ENCODE measurements at regions not wholly inside any gene's neighbourhood (a gene's known extent, or its start where the extent isn't known, plus 50 kb on each side); places are given as distances from the start of the nearest gene placed in this dataset.

- no peak overlapping the region for H3K4me3 ChIP-seq (replicated peaks; ENCODE audit: insufficient read depth, low read length)
- TF ChIP-seq GABPA (IDR thresholded peaks at IDR 0.05; ENCODE audit: low read depth) (no peak), SPI1 (IDR thresholded peaks at IDR 0.05; ENCODE audit: borderline replicate concordance, low read depth) (no peak), CTCF (IDR thresholded peaks at IDR 0.05; ENCODE audit: insufficient read depth, low read length) (no peak), POLR2AphosphoS5 (IDR thresholded peaks at IDR 0.05; ENCODE audit: low read depth) (no peak), REST (IDR thresholded peaks at IDR 0.05; ENCODE audit: insufficient replicate concordance, low read depth) (no peak)
- no peak for DNase-seq (ENCODE audit: low read depth in 1 of 2, low spot score in 1 of 2)
- no peak overlapping the region for H3K27ac ChIP-seq (replicated peaks)
- no peaks in the 10 kb centered on the region for H3K27me3 ChIP-seq (ENCODE audit: insufficient read depth, poor library complexity, severe bottlenecking)
Measured at GRCh38 chr17:71550675-71551074, 570.1 kb upstream of the SOX9 start.

DNA sequence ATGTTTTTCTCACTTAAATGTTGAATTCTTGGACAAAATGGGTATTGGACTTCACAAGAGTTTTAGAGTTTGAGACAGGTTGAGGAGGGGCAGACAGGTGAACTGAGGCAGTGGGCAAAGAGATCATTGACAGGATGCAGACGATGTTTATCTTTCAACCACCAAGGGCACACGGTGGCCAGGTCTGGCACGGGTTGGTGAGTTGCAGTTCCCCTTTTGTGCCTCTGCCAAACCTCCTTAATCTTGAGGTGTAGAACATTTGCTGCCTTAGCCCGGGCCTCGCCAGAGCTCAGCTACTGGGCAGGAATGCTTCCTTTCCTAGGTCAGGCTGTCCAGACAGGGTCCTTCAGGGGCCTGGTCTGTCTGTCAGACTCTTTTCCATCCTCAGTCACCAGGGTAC, 567.4 kb upstream of the SOX9 start:
- Histone ChIP-seq H3K27me3 (ENCODE audit: insufficient read depth, poor library complexity, severe bottlenecking) (no peaks in the 10 kb centered on the region), H3K4me3 (replicated peaks; ENCODE audit: insufficient read depth, low read length) (no peak overlapping the region), H3K27ac (replicated peaks) (no peak overlapping the region)
- no peak for DNase-seq (ENCODE audit: low read depth in 1 of 2, low spot score in 1 of 2)
- TF ChIP-seq GABPA (IDR thresholded peaks at IDR 0.05; ENCODE audit: low read depth) (no peak), SPI1 (IDR thresholded peaks at IDR 0.05; ENCODE audit: borderline replicate concordance, low read depth) (peak; percentile 46; the same call in 1 of the 2 replicates)

DNA sequence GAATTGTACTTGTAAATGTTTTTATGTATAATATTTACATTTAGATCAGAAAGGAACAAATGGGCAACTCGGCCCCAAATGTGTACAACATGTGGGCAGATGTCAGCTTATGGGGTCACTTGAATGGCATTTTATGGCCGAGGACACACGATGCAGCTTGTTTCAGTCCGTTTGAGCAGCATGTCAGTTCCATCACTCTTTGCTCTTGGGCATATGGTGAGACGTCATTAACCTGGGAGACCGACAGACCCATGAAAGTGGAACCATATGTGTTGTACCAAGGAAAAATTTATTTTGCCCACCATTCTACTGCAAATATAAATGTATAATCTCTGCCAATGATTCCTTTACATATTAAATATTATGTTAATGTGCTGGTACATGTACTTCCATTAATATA, 561.9 kb upstream of the SOX9 start:
- Histone ChIP-seq H3K27me3 (ENCODE audit: insufficient read depth, poor library complexity, severe bottlenecking) (no peaks in the 10 kb centered on the region), H3K4me3 (replicated peaks; ENCODE audit: insufficient read depth, low read length) (no peak overlapping the region), H3K27ac (replicated peaks) (no peak overlapping the region)
- TF ChIP-seq CTCF (IDR thresholded peaks at IDR 0.05; ENCODE audit: insufficient read depth, low read length) (no peak), GABPA (IDR thresholded peaks at IDR 0.05; ENCODE audit: low read depth) (no peak), POLR2AphosphoS5 (IDR thresholded peaks at IDR 0.05; ENCODE audit: low read depth) (no peak), SPI1 (IDR thresholded peaks at IDR 0.05; ENCODE audit: borderline replicate concordance, low read depth) (no peak), REST (IDR thresholded peaks at IDR 0.05; ENCODE audit: insufficient replicate concordance, low read depth) (no peak)
- DNase-seq (ENCODE audit: low read depth in 1 of 2, low spot score in 1 of 2), result no peak

- H3K27me3 ChIP-seq (ENCODE audit: insufficient read depth, poor library complexity, severe bottlenecking), result no peaks in the 10 kb centered on the region
- H3K27ac ChIP-seq (replicated peaks), result no peak overlapping the region
- no peak for TF ChIP-seq REST (IDR thresholded peaks at IDR 0.05; ENCODE audit: insufficient replicate concordance, low read depth)
- no peak for TF ChIP-seq SPI1 (IDR thresholded peaks at IDR 0.05; ENCODE audit: borderline replicate concordance, low read depth)
- no peak for TF ChIP-seq GABPA (IDR thresholded peaks at IDR 0.05; ENCODE audit: low read depth)
- TF ChIP-seq CTCF (IDR thresholded peaks at IDR 0.05; ENCODE audit: insufficient read depth, low read length), result no peak
- no peak for TF ChIP-seq POLR2AphosphoS5 (IDR thresholded peaks at IDR 0.05; ENCODE audit: low read depth)
- DNase-seq (ENCODE audit: low read depth in 1 of 2, low spot score in 1 of 2), result no peak
- H3K4me3 ChIP-seq (replicated peaks; ENCODE audit: insufficient read depth, low read length), result no peak overlapping the region
Measured at GRCh38 chr17:71572343-71572742, 548.5 kb upstream of the SOX9 start.

Measured in HL-60 (cell line).